Coronary artery (tissue), 2 donors: ENCODE measurements at regions not wholly inside any gene's neighbourhood (a gene's known extent, or its start where the extent isn't known, plus 50 kb on each side); places are given as distances from the start of the nearest gene placed in this dataset.

ENCODE experiments used
- DNase-seq: peaks from one replicate; pipeline ENCODE4 v3.0.0-alpha.2; 2017; ENCODE audit warnings: low spot score
- H3K27ac ChIP-seq, 2 donors: fragments of 200-600 bp; sonication (generic); one replicate each; pipeline ENCODE4 v1.5.1; 2016 to 2019
- H3K4me3 ChIP-seq: fragments of 200-600 bp; sonication (generic); 2 replicates; pipeline ENCODE4 v1.5.1; 2016; ENCODE audit warnings: mild to moderate bottlenecking, moderate library complexity
- CTCF ChIP-seq: fragments of 200-600 bp; sonication (generic); IDR thresholded peaks from one replicate; pipeline ENCODE4 v1.5.1; 2019; ENCODE audit warnings: antibody characterized with exemption

GRCh38 chr1:55634516-55634915 is 419.4 kb upstream of the USP24 start:
- no peak for TF ChIP-seq CTCF
- Histone ChIP-seq H3K4me3 (no peak overlapping the region), H3K27ac (peak overlapping the region; percentile 72 to 77)
- DNase-seq, result no peak

- TF ChIP-seq CTCF, result no peak
- Histone ChIP-seq H3K4me3 (no peak overlapping the region), H3K27ac (peak overlapping the region; percentile 57 to 68)
- DNase-seq, result no peak
Measured at GRCh38 chr1:55632906-55633305, 417.7 kb upstream of the USP24 start.

- peak overlapping the region; percentile 57 to 68 for H3K27ac ChIP-seq
- H3K4me3 ChIP-seq, result no peak overlapping the region
Measured at GRCh38 chr1:55632058-55632457, 416.9 kb upstream of the USP24 start.

GRCh38 chr1:55631509-55631908 is 416.3 kb upstream of the USP24 start:
- Histone ChIP-seq H3K27ac (peak overlapping the region in 1 of 2 donors; percentile 70), H3K4me3 (no peak overlapping the region)
- DNase-seq, result no peak
- no peak for TF ChIP-seq CTCF

More at GRCh38 chr1:55632058-55632457, 416.9 kb upstream of the USP24 start:
- TF ChIP-seq CTCF, result no peak
- DNase-seq, result no peak

GRCh38 chr1:55626326-55626725 is 411.2 kb upstream of the USP24 start:
- Histone ChIP-seq H3K27ac (no peak overlapping the region), H3K4me3 (no peak overlapping the region)
- no peak for TF ChIP-seq CTCF
- no peak for DNase-seq

GRCh38 chr1:55624766-55625165 is 409.6 kb upstream of the USP24 start:
- H3K4me3 ChIP-seq, result no peak overlapping the region
- no peak for TF ChIP-seq CTCF
- no peak overlapping the region for H3K27ac ChIP-seq
- DNase-seq, result no peak

- no peak for TF ChIP-seq CTCF
- no peak overlapping the region for H3K4me3 ChIP-seq
- peak overlapping the region; percentile 1 to 12 for H3K27ac ChIP-seq
- no peak for DNase-seq
Measured at GRCh38 chr1:55623311-55623710, 408.1 kb upstream of the USP24 start.
